Keratinocyte (primary cell): ENCODE measurements at regions not wholly inside any gene's neighbourhood (a gene's known extent, or its start where the extent isn't known, plus 50 kb on each side); places are given as distances from the start of the nearest gene placed in this dataset.

Experiments used
- DNase-seq: peaks from one replicate; pipeline ENCODE4 v3.0.0-alpha.2; 2011; ENCODE audit warnings: low read depth, missing footprints, low spot score
- FAIRE-seq: peaks from 2 replicates; lab custom pipeline; 2011; peaks lifted over from hg19 to GRCh38; lab: Jason Lieb, UNC
- H2AFZ ChIP-seq: 2 replicates; pipeline ENCODE4 v1.6.0; 2012; ENCODE audit warnings: low read length, control low read depth, inconsistent platforms; ENCODE audit not compliant: control insufficient read depth
- H3K27ac ChIP-seq: 2 replicates; pipeline ENCODE4 v1.5.1; 2011; ENCODE audit warnings: low read length; ENCODE audit not compliant: control insufficient read depth, insufficient read depth
- H3K27me3 ChIP-seq: 3 replicates; pipeline ENCODE4 v1.6.0; 2011; ENCODE audit warnings: low read length; ENCODE audit not compliant: control insufficient read depth, insufficient read depth; ENCODE audit errors: extremely low read depth
- H3K36me3 ChIP-seq, 2 experiments: 2 replicates in 1 of 2; 3 replicates in 1 of 2; pipeline ENCODE4 v1.5.1; 2011; ENCODE audit warnings: low read length in 2 of 2, mild to moderate bottlenecking in 1 of 2; ENCODE audit not compliant: control insufficient read depth in 2 of 2, insufficient read depth in 2 of 2; ENCODE audit errors: extremely low read depth in 1 of 2
- H3K4me1 ChIP-seq: 3 replicates; pipeline ENCODE4 v1.5.1; 2011; ENCODE audit warnings: low read length; ENCODE audit not compliant: control insufficient read depth, insufficient read depth; ENCODE audit errors: extremely low read depth
- H3K4me2 ChIP-seq: 3 replicates; pipeline ENCODE4 v1.6.0; 2011; ENCODE audit warnings: low read depth, low read length; ENCODE audit not compliant: control insufficient read depth, insufficient read depth; ENCODE audit errors: extremely low read depth
- H3K4me3 ChIP-seq, 3 experiments: fragments of 200-600 bp in 1 of 3; sonication (generic) in 1 of 3; 2 replicates in 2 of 3; 3 replicates in 1 of 3; pipeline ENCODE4 v1.5.1; 2011 to 2016; ENCODE audit warnings: low read length in 3 of 3, mild to moderate bottlenecking in 3 of 3, control low read depth in 2 of 3, inconsistent platforms in 1 of 3, low read depth in 1 of 3, mixed read lengths in 1 of 3, mixed run types in 1 of 3, moderate library complexity in 1 of 3; ENCODE audit not compliant: control insufficient read depth in 2 of 3, insufficient read depth in 2 of 3; ENCODE audit errors: extremely low read depth in 1 of 3
- H3K79me2 ChIP-seq: 2 replicates; pipeline ENCODE4 v1.6.0; 2012; ENCODE audit warnings: low read length; ENCODE audit not compliant: control insufficient read depth, insufficient read depth
- H3K9ac ChIP-seq: 3 replicates; pipeline ENCODE4 v1.6.0; 2011; ENCODE audit warnings: low read length; ENCODE audit not compliant: control insufficient read depth, insufficient read depth; ENCODE audit errors: extremely low read depth
- H3K9me1 ChIP-seq: 3 replicates; pipeline ENCODE4 v1.6.0; 2011; ENCODE audit warnings: low read length; ENCODE audit not compliant: control insufficient read depth, insufficient read depth; ENCODE audit errors: extremely low read depth
- H3K9me3 ChIP-seq: 2 replicates; pipeline ENCODE4 v1.5.1; 2012; ENCODE audit warnings: low read depth, low read length; ENCODE audit not compliant: control insufficient read depth
- H4K20me1 ChIP-seq: 3 replicates; pipeline ENCODE4 v1.6.0; 2011; ENCODE audit warnings: low read length; ENCODE audit not compliant: control insufficient read depth, insufficient read depth; ENCODE audit errors: extremely low read depth
- CTCF ChIP-seq, 3 experiments: IDR thresholded peaks in 1 of 3; conservative IDR thresholded peaks in 1 of 3; optimal IDR thresholded peaks in 1 of 3; 2 replicates in 2 of 3; 3 replicates in 1 of 3; pipeline versions ENCODE3 to v1.5.1; 2011; ENCODE audit warnings: low read length in 3 of 3, mild to moderate bottlenecking in 3 of 3, moderate library complexity in 2 of 3, control low read depth in 1 of 3, inconsistent platforms in 1 of 3; ENCODE audit not compliant: insufficient read depth in 2 of 3; ENCODE audit errors: extremely low read depth in 1 of 3
- EZH2 ChIP-seq: IDR thresholded peaks from one replicate; pipeline ENCODE4 v1.6.1; 2012; ENCODE audit warnings: inconsistent platforms, mild to moderate bottlenecking, low read length, moderate library complexity
- dilution Hi-C: fragments of 300-500 bp; cut with MboI; formaldehyde crosslinking; loops from one replicate; pipeline ENCODE4 v1.7.0; 2020; ENCODE audit warnings: low sequenced_read_pairs; ENCODE audit not compliant: extremely low pct_ligation_motif_present

GRCh38 chr6:81003894-81004293 is 748.6 kb downstream of the TENT5A start:
- dilution Hi-C loops: no loop called here
- no peaks in the 10 kb centered on the region for H3K79me2 ChIP-seq

GRCh38 chr6:81003156-81003555 is 749.3 kb downstream of the TENT5A start:
- no peak for TF ChIP-seq EZH2
- Histone ChIP-seq H3K79me2 (no peaks in the 10 kb centered on the region), H3K9me3 (no peaks in the 10 kb centered on the region), H3K27ac (no peak overlapping the region), H3K9me1 (no peaks in the 10 kb centered on the region), H3K27me3 (no peaks in the 10 kb centered on the region), H3K36me3 (no peaks in the 10 kb centered on the region), H3K4me1 (no peaks in the 10 kb centered on the region), H3K4me3 (no peak overlapping the region), H3K9ac (no peak overlapping the region), H2AFZ (no peak overlapping the region), H4K20me1 (no peaks in the 10 kb centered on the region), H3K4me2 (no peak overlapping the region)
- no peak for DNase-seq
- dilution Hi-C loops: no loop called here
- FAIRE-seq: no peak

More at GRCh38 chr6:81003894-81004293, 748.6 kb downstream of the TENT5A start:
- no peak overlapping the region for H3K4me2 ChIP-seq
- DNase-seq (no peak), FAIRE-seq (no peak)
- H3K4me3 ChIP-seq: no peak overlapping the region
- no peaks in the 10 kb centered on the region for H3K36me3 ChIP-seq
- H4K20me1 ChIP-seq: no peaks in the 10 kb centered on the region
- H3K9me1 ChIP-seq: no peaks in the 10 kb centered on the region
- no peak overlapping the region for H3K9ac ChIP-seq
- no peaks in the 10 kb centered on the region for H3K4me1 ChIP-seq
- H3K27me3 ChIP-seq: no peaks in the 10 kb centered on the region
- no peaks in the 10 kb centered on the region for H3K9me3 ChIP-seq
- H3K27ac ChIP-seq: no peak overlapping the region
- no peak overlapping the region for H2AFZ ChIP-seq
- no peak for TF ChIP-seq CTCF (optimal IDR thresholded peaks at IDR 0.05 in 1 of 3, IDR thresholded peaks at IDR 0.05 in 1 of 3, conservative IDR thresholded peaks at IDR 0.05 in 1 of 3; ENCODE audit: extremely low read depth in 1 of 3, insufficient read depth in 2 of 3, low read length in 3 of 3)
- TF ChIP-seq EZH2: no peak

GRCh38 chr6:81002126-81002525 is 750.4 kb downstream of the TENT5A start:
- no peak for FAIRE-seq
- H3K27ac ChIP-seq: no peak overlapping the region
- H3K79me2 ChIP-seq: no peaks in the 10 kb centered on the region
- H3K27me3 ChIP-seq: no peaks in the 10 kb centered on the region
- H2AFZ ChIP-seq: no peak overlapping the region
- no peaks in the 10 kb centered on the region for H3K4me1 ChIP-seq
- H3K9me3 ChIP-seq: no peaks in the 10 kb centered on the region
- H3K4me3 ChIP-seq: no peak overlapping the region
- DNase-seq: no peak
- H3K9me1 ChIP-seq: no peaks in the 10 kb centered on the region
- no peak for TF ChIP-seq EZH2
- no peak overlapping the region for H3K9ac ChIP-seq
- H4K20me1 ChIP-seq: no peaks in the 10 kb centered on the region
- no peak overlapping the region for H3K4me2 ChIP-seq
- dilution Hi-C loops: no loop called here
- H3K36me3 ChIP-seq: no peaks in the 10 kb centered on the region
